ENCODE measurements at regions not wholly inside any gene's neighbourhood (a gene's known extent, or its start where the extent isn't known, plus 50 kb on each side); places are given as distances from the start of the nearest gene placed in this dataset.

GRCh38 chr5:173435447-173435846, 107.2 kb upstream of the STC2 start:
- dilution Hi-C loops (cut with MboI; ENCODE audit: extremely low pct_ligation_motif_present, low sequenced_read_pairs) (no loop called here), intact Hi-C loops (cut with micrococcal nuclease) (no loop called here)
- no peaks in the 10 kb centered on the region for H3K79me2 ChIP-seq (ENCODE audit: control insufficient read depth, insufficient read depth, low read length)
- no peaks in the 10 kb centered on the region for H3K9me3 ChIP-seq (replicated peaks; ENCODE audit: control insufficient read depth, insufficient read depth, low read length)
- H3K27ac ChIP-seq (ENCODE audit: insufficient read depth, low read depth, low read length) = no peak overlapping the region
- H3K4me1 ChIP-seq (ENCODE audit: control insufficient read depth, extremely low read depth, insufficient read depth, low read length) = no peaks in the 10 kb centered on the region
- no TSS peak for BruUV-seq (replicated peaks)
- CTCF ChIA-PET = interaction anchor here (1.1 to 1.4 kb wide), 2 partner anchors 15 to 138 kb away, joined by 3 read pairs; no protein-coding TSS in a partner anchor
- H4K20me1 ChIP-seq (replicated peaks; ENCODE audit: control insufficient read depth, extremely low read depth, insufficient read depth, low read length) = no peaks in the 10 kb centered on the region
- no peak overlapping the region for H2AFZ ChIP-seq (ENCODE audit: low read depth, low read length)
- no peak for FAIRE-seq
- H3K4me3 ChIP-seq (replicated peaks in 1 of 3; ENCODE audit: insufficient read depth in 1 of 3, low read depth in 1 of 3, low read length in 3 of 3) = no peak overlapping the region
- no peaks in the 10 kb centered on the region for H3K27me3 ChIP-seq (ENCODE audit: control insufficient read depth in 2 of 2, insufficient read depth in 2 of 2, low read length in 2 of 2)
- POLR2A ChIA-PET = no interaction called here
- no peak overlapping the region for H3K9ac ChIP-seq (replicated peaks; ENCODE audit: extremely low read depth, insufficient read depth, low read length)
- H3K36me3 ChIP-seq (ENCODE audit: control insufficient read depth in 2 of 2, extremely low read depth in 1 of 2, insufficient read depth in 2 of 2, low read length in 2 of 2) = no peaks in the 10 kb centered on the region
- no peak for DNase-seq (ENCODE audit: low read depth, low spot score)
- H3K4me2 ChIP-seq (ENCODE audit: insufficient read depth, low read length) = no peak overlapping the region
- H3K9me1 ChIP-seq (replicated peaks; ENCODE audit: control insufficient read depth, extremely low read depth, insufficient read depth, low read length) = no peaks in the 10 kb centered on the region
- no peak for TF ChIP-seq MYC (IDR thresholded peaks at IDR 0.05; ENCODE audit: low read depth, low read length)
- TF ChIP-seq JUN (IDR thresholded peaks at IDR 0.05; ENCODE audit: borderline replicate concordance, insufficient read depth, insufficient read length, low read depth) = no peak
- no peak for TF ChIP-seq CTCF (IDR thresholded peaks at IDR 0.05; ENCODE audit: extremely low read depth in 1 of 2, insufficient read depth in 1 of 2, low read depth in 1 of 2, low read length in 2 of 2)
- no peak for TF ChIP-seq GATA2 (IDR thresholded peaks at IDR 0.05; ENCODE audit: insufficient read depth, insufficient read length, low read depth, low read length)
- no peak for TF ChIP-seq POLR2A (IDR thresholded peaks at IDR 0.05; ENCODE audit: low read depth, low read length)
- TF ChIP-seq POLR2AphosphoS5 (IDR thresholded peaks at IDR 0.05; ENCODE audit: insufficient read depth, low read depth, low read length) = no peak
- no peak for TF ChIP-seq FOS (IDR thresholded peaks at IDR 0.05; ENCODE audit: borderline replicate concordance, insufficient read depth, low read length)
- no peak for TF ChIP-seq MAX (IDR thresholded peaks at IDR 0.05; ENCODE audit: insufficient read depth, insufficient read length)
- no peak for TF ChIP-seq EZH2 (IDR thresholded peaks at IDR 0.05; ENCODE audit: borderline replicate concordance, low read depth, low read length, severe bottlenecking)
